NOMO-1 (cell line): ENCODE measurements at regions not wholly inside any gene's neighbourhood (a gene's known extent, or its start where the extent isn't known, plus 50 kb on each side); places are given as distances from the start of the nearest gene placed in this dataset.
A peak's percentile ranks its signal among the peaks of the same experiment; 100 is the strongest.

Experiments
- DNase-seq, 2 experiments: peaks; one replicate each; lab custom pipeline; 2025; ENCODE audit not compliant: unreplicated experiment in 2 of 2; lab: John Stamatoyannopoulos, UW

DNA sequence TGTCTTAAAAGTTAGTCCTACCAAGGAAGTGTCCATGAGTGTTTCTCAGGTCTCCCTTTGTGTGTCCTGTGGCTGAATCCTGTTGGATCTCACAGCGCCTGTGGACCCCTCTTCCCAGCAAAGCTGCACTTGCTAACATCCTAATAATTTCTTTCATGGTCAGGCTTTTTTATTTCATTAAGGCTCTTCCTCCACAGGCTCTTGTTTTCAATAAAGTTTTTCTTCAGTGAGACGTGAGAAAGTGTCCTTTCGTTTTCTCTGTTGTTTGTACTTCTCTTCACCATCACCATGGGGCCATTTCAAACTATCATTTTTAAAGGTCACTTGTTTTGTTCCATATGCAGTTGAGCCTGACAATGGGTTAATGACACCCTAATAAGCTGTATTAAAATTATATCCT is 231.5 kb downstream of the LMO4 start:
- DNase-seq = no peak

DNA sequence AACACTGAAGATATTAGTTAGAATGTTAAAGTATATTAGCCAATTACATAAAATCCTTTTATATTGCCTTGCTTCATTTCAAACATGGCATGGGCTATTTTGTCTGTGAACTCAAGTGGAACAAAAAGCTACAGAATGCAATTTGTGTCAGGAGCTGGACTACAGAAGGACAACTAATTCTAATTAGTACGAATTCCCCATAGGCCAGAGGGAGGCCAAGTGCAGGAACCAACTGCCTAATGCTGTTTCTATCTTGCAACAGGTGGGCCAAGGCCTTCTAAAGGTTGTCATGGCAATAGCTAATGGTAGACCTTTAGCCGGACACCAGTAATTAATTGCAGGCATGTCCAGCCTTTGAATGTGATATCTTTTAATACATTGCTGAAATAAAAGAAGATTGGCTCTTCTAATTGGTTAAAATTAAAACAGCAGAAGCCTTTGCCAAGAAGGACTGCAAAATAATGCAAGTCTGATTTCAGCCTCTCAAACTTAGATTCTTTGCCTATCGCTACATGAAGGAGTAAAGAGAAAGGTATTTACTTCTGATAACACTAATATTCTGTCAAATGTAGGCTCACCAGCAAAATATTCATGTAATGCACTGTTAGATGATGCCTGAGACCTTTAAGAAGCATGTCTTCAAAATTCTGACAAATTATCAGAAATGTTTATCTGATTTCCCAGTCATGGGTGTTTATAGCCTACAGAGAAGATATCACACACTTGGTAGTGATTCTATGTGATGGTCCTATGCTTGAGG is 232.1 kb downstream of the LMO4 start:
- no peak for DNase-seq

DNA sequence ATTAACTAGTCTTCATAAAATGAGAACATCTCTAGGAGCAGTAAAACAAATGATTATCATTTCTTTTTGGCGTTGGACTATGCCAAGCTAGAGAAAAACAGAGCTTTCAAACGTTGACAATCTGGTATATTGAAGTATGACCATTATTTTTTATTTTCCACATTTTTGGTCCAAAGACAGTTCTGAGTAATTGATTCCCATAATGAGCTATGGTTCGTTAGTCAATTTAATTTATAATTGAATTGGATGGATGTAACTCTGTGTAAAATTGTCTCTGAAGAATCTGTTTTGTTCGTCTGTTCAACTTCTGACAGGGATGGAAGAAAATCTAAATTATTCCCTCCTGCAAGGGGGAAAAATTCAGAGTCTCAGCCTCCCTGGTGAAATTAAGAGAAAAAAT is 234.5 kb downstream of the LMO4 start:
- no peak for DNase-seq

DNA sequence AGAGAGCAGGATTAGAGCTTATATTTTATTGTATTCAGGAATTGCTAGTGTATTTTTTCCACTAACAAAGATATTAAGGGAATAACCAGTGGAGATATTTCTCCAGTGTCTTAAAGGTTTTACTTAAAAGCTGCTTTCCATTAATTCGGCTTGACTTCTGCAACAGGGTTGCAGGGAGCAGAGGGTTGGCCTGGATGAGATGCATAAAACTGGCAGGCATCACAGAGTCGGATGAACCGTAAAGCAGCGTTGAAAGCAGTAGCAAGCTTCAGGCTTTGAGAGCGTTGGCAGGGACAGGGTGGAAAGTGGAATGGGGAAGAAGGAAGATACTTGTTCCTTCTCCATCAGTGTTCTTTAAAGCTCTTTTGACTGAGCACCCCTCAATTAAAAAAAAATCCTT is 237.2 kb downstream of the LMO4 start:
- DNase-seq = no peak

DNA sequence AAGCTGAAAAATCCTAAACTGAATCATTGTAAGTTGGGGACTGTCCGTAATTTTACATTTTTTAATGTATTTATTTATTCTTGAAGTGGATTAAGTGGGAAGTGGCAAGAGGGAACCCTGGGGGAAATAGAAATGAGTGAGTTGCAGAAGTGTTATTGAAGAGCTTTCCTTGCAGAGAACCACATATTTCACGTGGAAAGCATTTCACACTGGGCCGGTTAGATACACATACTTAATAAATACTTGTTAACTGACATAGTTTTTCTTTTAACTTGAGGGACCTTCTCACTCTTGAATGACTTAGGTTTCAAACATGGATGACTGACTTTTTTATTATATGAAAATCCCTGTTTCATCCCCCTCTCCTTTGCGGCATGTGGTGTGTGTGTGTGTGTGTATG is 239.3 kb downstream of the LMO4 start:
- no peak for DNase-seq

DNA sequence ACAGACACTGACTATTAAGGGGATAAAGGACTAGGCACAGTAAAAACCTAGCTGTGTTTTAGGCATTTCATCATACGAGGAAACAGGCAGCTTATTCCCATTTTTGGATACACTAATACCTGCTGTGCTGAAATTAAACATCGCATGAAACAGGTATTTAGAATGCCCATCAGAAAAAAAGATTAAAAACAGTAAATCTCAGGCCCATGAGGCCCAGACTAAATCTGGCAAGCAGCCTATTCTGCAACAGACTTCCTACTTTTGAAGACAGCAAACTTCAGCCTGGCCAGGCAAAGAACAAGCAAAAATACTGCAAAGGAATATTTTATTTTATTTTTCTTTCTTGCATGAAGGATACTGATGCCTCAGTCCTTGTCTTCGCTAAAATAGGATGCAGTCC is 240.2 kb downstream of the LMO4 start:
- DNase-seq = no peak

DNA sequence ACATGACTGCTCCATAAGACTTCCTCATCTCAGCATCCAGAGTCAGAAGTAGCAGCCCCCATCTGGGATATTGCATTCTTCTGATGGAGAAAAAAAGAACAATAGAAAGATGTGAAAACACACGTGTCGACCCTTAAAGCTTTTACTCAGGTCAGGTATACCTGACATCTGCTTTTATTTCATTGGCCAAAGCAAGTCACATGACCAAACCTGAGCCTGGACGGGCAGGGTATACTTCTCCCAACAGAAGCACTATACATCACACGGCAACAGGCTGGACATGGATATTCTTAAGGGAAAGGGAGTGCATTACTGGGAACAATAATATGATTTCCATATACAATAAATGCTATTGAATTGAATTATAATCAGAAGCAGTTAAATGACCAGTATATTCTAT is 243.3 kb downstream of the LMO4 start:
- DNase-seq = no peak

- DNase-seq = no peak
These were observed 244.2 kb downstream of the LMO4 start for GRCh38 chr1:87572891-87573290.

DNA sequence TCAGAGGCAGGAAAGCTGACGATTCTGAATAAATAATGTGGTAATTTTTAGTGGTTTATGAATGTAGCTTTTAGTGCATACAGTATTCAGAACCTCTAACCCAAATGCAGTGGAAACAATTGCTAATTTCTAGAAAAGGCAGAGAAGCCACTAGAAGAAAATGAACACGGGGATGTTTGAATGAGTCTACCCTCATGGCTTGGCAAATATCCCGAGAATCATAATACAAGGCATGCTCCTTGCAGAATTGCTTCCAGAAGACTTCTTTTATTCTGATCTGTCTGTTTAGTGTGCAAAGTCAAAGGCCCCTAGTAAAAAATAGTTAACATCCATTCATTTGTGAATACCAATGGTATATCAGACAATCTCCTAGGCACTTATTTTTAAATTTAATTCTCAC is 246.8 kb downstream of the LMO4 start:
- DNase-seq = no peak

DNA sequence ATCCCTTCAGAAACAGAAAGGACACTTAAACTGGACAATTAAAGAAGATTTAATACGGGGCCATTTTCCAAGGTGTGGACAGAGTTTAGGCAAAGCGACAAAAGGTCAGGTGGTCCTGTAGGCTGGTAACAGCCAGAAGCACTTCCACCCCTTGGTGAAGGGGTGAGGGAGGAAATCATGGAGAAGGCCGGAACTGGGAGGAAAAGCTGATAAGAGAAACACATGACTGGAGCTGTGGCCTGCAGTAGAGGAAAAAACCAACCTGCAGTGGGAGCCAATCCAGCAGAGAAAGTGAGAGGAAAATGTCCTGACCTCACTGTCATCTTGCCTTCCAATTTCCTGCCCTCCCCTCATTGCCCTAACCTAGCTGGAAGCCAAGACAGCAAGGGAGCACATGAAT is 249.8 kb downstream of the LMO4 start:
- DNase-seq = no peak

GRCh38 chr1:87583459-87583858 is 254.8 kb downstream of the LMO4 start:
- DNase-seq = no peak

DNA sequence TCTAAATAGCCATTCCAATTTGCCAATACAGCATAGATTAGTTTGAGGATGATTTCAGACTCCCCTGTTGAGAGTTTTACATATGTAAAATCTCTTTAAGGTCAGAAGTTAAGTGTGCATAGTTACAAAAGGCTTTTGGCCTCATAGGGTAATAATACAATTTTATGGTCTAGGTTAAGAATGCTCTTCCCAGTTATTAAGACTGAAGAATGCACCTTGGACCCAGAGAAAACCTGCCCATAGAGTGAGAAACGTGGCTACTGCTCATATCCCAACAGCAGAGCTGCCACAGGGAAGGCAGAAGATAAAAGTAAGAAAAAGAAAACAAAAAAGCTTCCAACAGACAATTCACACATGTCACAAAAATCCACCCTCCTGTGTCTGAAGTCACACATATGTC is 255.9 kb downstream of the LMO4 start:
- DNase-seq = no peak

- DNase-seq = peak in 1 of 2 experiments; percentile 1
These were observed 257.8 kb downstream of the LMO4 start for GRCh38 chr1:87586501-87586900.

GRCh38 chr1:87588495-87588894 is 259.8 kb downstream of the LMO4 start:
- DNase-seq = peak; percentile 32 to 77

DNA sequence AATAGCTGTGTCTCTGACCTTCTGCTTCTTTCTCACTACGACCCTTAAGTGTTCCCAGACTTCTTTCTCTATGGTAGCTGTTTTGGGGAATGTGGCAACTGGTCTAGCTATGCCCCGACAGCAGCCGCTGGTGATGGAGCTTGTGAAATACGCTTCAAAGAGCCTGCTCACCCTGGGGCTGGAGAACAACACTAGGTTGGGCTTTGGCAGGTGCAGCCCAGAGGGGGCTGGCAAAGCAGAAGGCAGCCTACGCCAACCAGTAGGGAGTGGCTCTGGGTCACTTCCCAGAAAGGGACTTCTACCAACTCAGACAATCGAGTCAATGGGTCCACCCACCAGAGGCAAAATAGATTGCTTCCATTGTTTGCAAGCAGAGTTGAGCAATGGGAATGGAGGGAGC is 262.8 kb downstream of the LMO4 start:
- DNase-seq = no peak

DNA sequence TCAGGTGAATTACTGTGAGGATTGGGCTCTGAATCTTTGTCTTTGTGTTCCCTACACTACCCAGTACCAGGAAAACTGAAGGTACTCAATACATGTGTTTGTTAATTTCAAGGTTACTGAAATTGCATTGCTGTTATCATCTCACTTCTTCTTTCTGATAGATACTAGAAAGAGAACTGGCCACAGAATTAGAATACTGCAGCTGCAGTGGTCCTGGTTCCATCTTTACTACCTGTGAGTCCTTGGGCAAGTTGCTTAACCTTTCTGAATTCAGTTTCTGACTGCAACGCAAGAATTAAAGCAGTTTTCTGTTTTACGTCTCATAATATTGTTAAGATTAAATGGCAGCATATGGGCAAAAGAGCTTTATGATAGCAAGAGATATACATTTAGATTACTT is 263.5 kb downstream of the LMO4 start:
- no peak for DNase-seq

- DNase-seq = peak; percentile 7 to 8
These were observed 266.2 kb downstream of the LMO4 start for GRCh38 chr1:87594736-87595383.

DNA sequence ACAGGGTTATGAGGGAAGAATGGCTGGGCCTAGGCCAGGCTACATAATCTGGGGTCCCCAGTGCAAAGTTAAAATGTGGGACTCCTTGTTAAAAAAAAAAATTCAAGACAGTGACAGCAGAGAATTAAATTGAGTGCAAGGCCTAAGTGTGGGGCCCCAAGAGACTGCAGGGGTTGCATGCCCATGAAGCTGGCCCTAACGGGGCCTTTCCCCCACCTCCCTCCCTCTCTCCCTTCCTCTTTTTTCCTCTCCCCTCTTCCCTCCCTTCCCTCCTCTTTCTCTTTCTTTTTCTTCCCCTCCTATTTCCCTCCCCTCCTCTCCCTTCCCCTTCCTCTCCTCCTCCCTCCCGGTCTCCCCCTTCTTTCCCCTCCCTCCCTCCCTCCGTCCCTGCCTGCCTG is 266.7 kb downstream of the LMO4 start:
- no peak for DNase-seq

- no peak for DNase-seq
These were observed 269.7 kb downstream of the LMO4 start for GRCh38 chr1:87598429-87598828.

GRCh38 chr1:87599569-87599968 is 270.9 kb downstream of the LMO4 start:
- no peak for DNase-seq

GRCh38 chr1:87600055-87600850 is 271.6 kb downstream of the LMO4 start:
- DNase-seq = no peak

- no peak for DNase-seq
These were observed 272.2 kb downstream of the LMO4 start for GRCh38 chr1:87600854-87601253.
